T-helper 2 cell treated with Interferon-gamma antibody and Interleukin-4, amounts not matched to agents 5 μg/mL and 100 μg/mL, for 36 hours (primary cell): ENCODE measurements at regions not wholly inside any gene's neighbourhood (a gene's known extent, or its start where the extent isn't known, plus 50 kb on each side); places are given as distances from the start of the nearest gene placed in this dataset.

Experiments used
- DNase-seq: peaks from one replicate; pipeline ENCODE4 v3.0.0; 2021; ENCODE audit warnings: low spot score
- H3K27ac Mint-ChIP-seq: one replicate; pipeline ENCODE4 v1.8.0; 2021; ENCODE audit warnings: mild to moderate bottlenecking, mixed read lengths
- H3K27me3 Mint-ChIP-seq: one replicate; pipeline ENCODE4 v1.8.0; 2021; ENCODE audit warnings: low read depth, mixed read lengths
- H3K36me3 Mint-ChIP-seq: one replicate; pipeline ENCODE4 v1.8.0; 2021; ENCODE audit warnings: low read depth, mixed read lengths
- H3K4me1 Mint-ChIP-seq: one replicate; pipeline ENCODE4 v1.8.0; 2021; ENCODE audit warnings: low read depth, mixed read lengths
- H3K4me3 Mint-ChIP-seq: one replicate; pipeline ENCODE4 v1.8.0; 2022; ENCODE audit warnings: mild to moderate bottlenecking, moderate library complexity, mixed read lengths
- H3K9me3 Mint-ChIP-seq: one replicate; pipeline ENCODE4 v1.8.0; 2021; ENCODE audit warnings: mixed read lengths

- H3K27me3 Mint-ChIP-seq = peaks cover 39% of the 10 kb centered on the region
- no peak overlapping the region for H3K27ac Mint-ChIP-seq
- no peak for DNase-seq
- no peaks in the 10 kb centered on the region for H3K4me1 Mint-ChIP-seq
- H3K9me3 Mint-ChIP-seq = no peaks in the 10 kb centered on the region
- H3K4me3 Mint-ChIP-seq = no peak overlapping the region
- no peaks in the 10 kb centered on the region for H3K36me3 Mint-ChIP-seq
These were observed 58.1 kb upstream of the ERG start for GRCh38 chr21:38556390-38556789.

- no peak for DNase-seq
- peaks cover 33% of the 10 kb centered on the region for H3K27me3 Mint-ChIP-seq
- no peaks in the 10 kb centered on the region for H3K36me3 Mint-ChIP-seq
- no peak overlapping the region for H3K27ac Mint-ChIP-seq
- H3K9me3 Mint-ChIP-seq = no peaks in the 10 kb centered on the region
- H3K4me1 Mint-ChIP-seq = no peaks in the 10 kb centered on the region
- H3K4me3 Mint-ChIP-seq = no peak overlapping the region
These were observed 62.9 kb upstream of the ERG start for GRCh38 chr21:38561205-38561604.

- no peaks in the 10 kb centered on the region for H3K9me3 Mint-ChIP-seq
- H3K27ac Mint-ChIP-seq = no peak overlapping the region
- H3K4me1 Mint-ChIP-seq = no peaks in the 10 kb centered on the region
- no peaks in the 10 kb centered on the region for H3K36me3 Mint-ChIP-seq
- no peak overlapping the region for H3K4me3 Mint-ChIP-seq
- H3K27me3 Mint-ChIP-seq = peaks cover 33% of the 10 kb centered on the region
- no peak for DNase-seq
These were observed 63.6 kb upstream of the ERG start for GRCh38 chr21:38561613-38562581.

- Mint-ChIP-seq H3K4me1 (no peaks in the 10 kb centered on the region), H3K9me3 (no peaks in the 10 kb centered on the region), H3K4me3 (no peak overlapping the region), H3K36me3 (no peaks in the 10 kb centered on the region), H3K27me3 (peaks cover 15% of the 10 kb centered on the region), H3K27ac (no peak overlapping the region)
- no peak for DNase-seq
These were observed 69.2 kb upstream of the ERG start for GRCh38 chr21:38567335-38567969.

- no peak for DNase-seq
- H3K27me3 Mint-ChIP-seq = peaks cover 15% of the 10 kb centered on the region
- no peak overlapping the region for H3K27ac Mint-ChIP-seq
- no peaks in the 10 kb centered on the region for H3K36me3 Mint-ChIP-seq
- H3K4me3 Mint-ChIP-seq = no peak overlapping the region
- H3K4me1 Mint-ChIP-seq = no peaks in the 10 kb centered on the region
- no peaks in the 10 kb centered on the region for H3K9me3 Mint-ChIP-seq
These were observed 69.7 kb upstream of the ERG start for GRCh38 chr21:38567970-38568360.

- Mint-ChIP-seq H3K36me3 (no peaks in the 10 kb centered on the region), H3K27me3 (peaks cover 18% of the 10 kb centered on the region), H3K27ac (no peak overlapping the region), H3K9me3 (no peaks in the 10 kb centered on the region), H3K4me1 (no peaks in the 10 kb centered on the region), H3K4me3 (no peak overlapping the region)
- no peak for DNase-seq
These were observed 71.5 kb upstream of the ERG start for GRCh38 chr21:38569733-38570132.

- Mint-ChIP-seq H3K4me1 (no peaks in the 10 kb centered on the region), H3K9me3 (no peaks in the 10 kb centered on the region), H3K36me3 (no peaks in the 10 kb centered on the region), H3K27ac (no peak overlapping the region), H3K4me3 (no peak overlapping the region), H3K27me3 (peaks cover 11% of the 10 kb centered on the region)
- no peak for DNase-seq
These were observed 72.3 kb upstream of the ERG start for GRCh38 chr21:38570596-38570995.

GRCh38 chr21:38574895-38575575 lies 76.8 kb upstream of the ERG start:
- peaks cover 12% of the 10 kb centered on the region for H3K27me3 Mint-ChIP-seq
- no peaks in the 10 kb centered on the region for H3K4me1 Mint-ChIP-seq
- DNase-seq = no peak
- no peak overlapping the region for H3K27ac Mint-ChIP-seq
- no peaks in the 10 kb centered on the region for H3K9me3 Mint-ChIP-seq
- H3K4me3 Mint-ChIP-seq = no peak overlapping the region
- no peaks in the 10 kb centered on the region for H3K36me3 Mint-ChIP-seq

- H3K36me3 Mint-ChIP-seq = no peaks in the 10 kb centered on the region
- H3K4me3 Mint-ChIP-seq = no peak overlapping the region
- no peaks in the 10 kb centered on the region for H3K4me1 Mint-ChIP-seq
- no peak overlapping the region for H3K27ac Mint-ChIP-seq
- no peak for DNase-seq
- no peaks in the 10 kb centered on the region for H3K9me3 Mint-ChIP-seq
- peaks cover 12% of the 10 kb centered on the region for H3K27me3 Mint-ChIP-seq
These were observed 79.6 kb upstream of the ERG start for GRCh38 chr21:38577887-38578286.

- H3K27ac Mint-ChIP-seq = no peak overlapping the region
- no peaks in the 10 kb centered on the region for H3K36me3 Mint-ChIP-seq
- H3K4me1 Mint-ChIP-seq = no peaks in the 10 kb centered on the region
- H3K27me3 Mint-ChIP-seq = peaks cover 12% of the 10 kb centered on the region
- DNase-seq = no peak
- H3K9me3 Mint-ChIP-seq = no peaks in the 10 kb centered on the region
- H3K4me3 Mint-ChIP-seq = no peak overlapping the region
These were observed 92.4 kb upstream of the ERG start for GRCh38 chr21:38590449-38591217.

GRCh38 chr21:38591218-38591537 lies 92.9 kb upstream of the ERG start:
- Mint-ChIP-seq H3K27ac (no peak overlapping the region), H3K27me3 (peaks cover 12% of the 10 kb centered on the region), H3K9me3 (no peaks in the 10 kb centered on the region), H3K4me1 (no peaks in the 10 kb centered on the region), H3K4me3 (no peak overlapping the region), H3K36me3 (no peaks in the 10 kb centered on the region)
- DNase-seq = no peak

- H3K9me3 Mint-ChIP-seq = no peaks in the 10 kb centered on the region
- H3K36me3 Mint-ChIP-seq = no peaks in the 10 kb centered on the region
- no peak overlapping the region for H3K27ac Mint-ChIP-seq
- H3K27me3 Mint-ChIP-seq = peaks cover 13% of the 10 kb centered on the region
- H3K4me3 Mint-ChIP-seq = no peak overlapping the region
- no peaks in the 10 kb centered on the region for H3K4me1 Mint-ChIP-seq
- peak; percentile 31 for DNase-seq
These were observed 98.2 kb upstream of the ERG start for GRCh38 chr21:38596264-38597042.

GRCh38 chr21:38597421-38597820 lies 99.1 kb upstream of the ERG start:
- H3K36me3 Mint-ChIP-seq = no peaks in the 10 kb centered on the region
- H3K27me3 Mint-ChIP-seq = peaks cover 12% of the 10 kb centered on the region
- DNase-seq = no peak
- H3K4me3 Mint-ChIP-seq = no peak overlapping the region
- no peaks in the 10 kb centered on the region for H3K9me3 Mint-ChIP-seq
- H3K4me1 Mint-ChIP-seq = no peaks in the 10 kb centered on the region
- H3K27ac Mint-ChIP-seq = no peak overlapping the region
